ENCODE measurements at regions not wholly inside any gene's neighbourhood (a gene's known extent, or its start where the extent isn't known, plus 50 kb on each side); places are given as distances from the start of the nearest gene placed in this dataset.

DNA sequence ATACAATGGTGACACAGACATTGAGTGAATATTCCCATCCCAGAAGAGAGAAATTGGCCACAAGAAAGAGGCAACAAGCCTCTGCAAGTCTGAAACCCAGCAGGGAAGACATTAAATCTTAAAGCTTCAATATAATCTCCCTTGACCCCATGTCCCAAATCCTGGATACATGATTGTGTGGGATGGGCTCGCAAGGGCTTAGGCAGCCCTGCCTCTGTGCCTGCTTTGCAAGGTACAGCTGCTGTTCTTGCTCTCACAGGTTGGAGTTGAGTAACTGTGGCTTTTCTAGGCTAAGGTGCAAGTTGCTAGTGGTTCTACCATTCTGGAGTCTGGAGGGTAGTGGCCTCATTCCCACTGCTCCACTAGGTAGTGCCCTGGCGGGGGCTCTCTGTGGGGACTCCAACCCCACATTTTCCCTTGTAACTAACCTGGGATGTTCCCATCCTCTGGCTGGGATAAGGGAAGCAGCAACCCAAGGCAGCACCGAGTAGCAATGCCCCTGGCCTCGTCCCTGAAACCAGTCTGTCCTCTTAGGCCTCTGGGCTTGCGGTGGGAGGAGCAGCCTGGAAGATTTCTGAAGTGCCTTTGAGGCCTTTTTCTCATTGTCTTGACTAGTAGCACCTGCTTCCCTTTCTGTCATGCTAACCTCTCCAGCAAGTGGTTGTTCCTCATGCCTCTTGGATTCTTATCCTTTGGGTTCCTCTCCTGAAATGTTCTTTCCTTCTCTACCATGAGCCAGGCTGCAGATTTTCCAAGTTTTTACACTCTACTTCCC lies 90.0 kb downstream of the FAM174B start:
- TF ChIP-seq ARNT (IDR thresholded peaks at IDR 0.05) (no peak), SUZ12 (IDR thresholded peaks at IDR 0.05) (no peak), FOXA1 (IDR thresholded peaks at IDR 0.05) (no peak), NFRKB (IDR thresholded peaks at IDR 0.05) (no peak), FOXK2 (IDR thresholded peaks at IDR 0.05) (no peak), LEF1 (IDR thresholded peaks at IDR 0.05; ENCODE audit: borderline replicate concordance) (no peak), FOXM1 (IDR thresholded peaks at IDR 0.05; ENCODE audit: borderline replicate concordance) (no peak), HDGF (IDR thresholded peaks at IDR 0.05; ENCODE audit: borderline replicate concordance) (no peak), BHLHE40 (IDR thresholded peaks at IDR 0.05; ENCODE audit: borderline replicate concordance) (no peak), ZNF384 (IDR thresholded peaks at IDR 0.05) (no peak), L3MBTL2 (conservative IDR thresholded peaks at IDR 0.05) (no peak), TARDBP (IDR thresholded peaks at IDR 0.05) (no peak), CTBP1 (IDR thresholded peaks at IDR 0.05; ENCODE audit: borderline replicate concordance) (no peak), SP1 (IDR thresholded peaks at IDR 0.05) (no peak), ELF4 (IDR thresholded peaks at IDR 0.05) (no peak)
- TF ChIP-seq, protein P1, sequence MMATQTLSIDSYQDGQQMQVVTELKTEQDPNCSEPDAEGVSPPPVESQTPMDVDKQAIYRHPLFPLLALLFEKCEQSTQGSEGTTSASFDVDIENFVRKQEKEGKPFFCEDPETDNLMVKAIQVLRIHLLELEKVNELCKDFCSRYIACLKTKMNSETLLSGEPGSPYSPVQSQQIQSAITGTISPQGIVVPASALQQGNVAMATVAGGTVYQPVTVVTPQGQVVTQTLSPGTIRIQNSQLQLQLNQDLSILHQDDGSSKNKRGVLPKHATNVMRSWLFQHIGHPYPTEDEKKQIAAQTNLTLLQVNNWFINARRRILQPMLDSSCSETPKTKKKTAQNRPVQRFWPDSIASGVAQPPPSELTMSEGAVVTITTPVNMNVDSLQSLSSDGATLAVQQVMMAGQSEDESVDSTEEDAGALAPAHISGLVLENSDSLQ (IDR thresholded peaks at IDR 0.05), result no peak
- no peak for DNase-seq (ENCODE audit: extremely low spot score)
- CTCF ChIA-PET, result no interaction called here
- POLR2A ChIA-PET, result no interaction called here

DNA sequence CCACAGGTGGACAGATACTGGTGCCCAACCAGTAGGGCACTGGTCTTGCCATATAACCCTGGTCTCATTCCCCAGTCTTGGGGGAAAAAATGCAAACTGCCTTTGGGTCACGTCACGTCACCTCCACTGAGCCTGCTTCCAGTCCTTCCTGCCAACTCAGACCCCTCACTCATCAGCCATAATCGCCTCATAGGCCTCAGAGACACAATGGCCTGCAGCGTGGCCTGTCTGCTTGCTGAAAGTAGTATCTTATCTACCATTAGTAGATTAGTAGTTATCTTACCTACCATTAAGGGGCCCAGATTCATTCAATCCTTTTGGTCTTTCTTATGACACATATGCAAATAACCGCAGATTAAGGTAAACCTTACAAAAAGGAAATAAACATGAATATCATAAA lies 93.8 kb downstream of the FAM174B start:
- no peak for DNase-seq (ENCODE audit: extremely low spot score)
- POLR2A ChIA-PET, result no interaction called here
- CTCF ChIA-PET, result no interaction called here
- TF ChIP-seq HDGF (IDR thresholded peaks at IDR 0.05; ENCODE audit: borderline replicate concordance) (no peak), ARNT (IDR thresholded peaks at IDR 0.05) (no peak)
- TF ChIP-seq, protein P1 (IDR thresholded peaks at IDR 0.05), result no peak

- TF ChIP-seq CTBP1 (IDR thresholded peaks at IDR 0.05; ENCODE audit: borderline replicate concordance), result no peak
- no peak for TF ChIP-seq HDGF (IDR thresholded peaks at IDR 0.05; ENCODE audit: borderline replicate concordance)
- TF ChIP-seq L3MBTL2 (conservative IDR thresholded peaks at IDR 0.05), result no peak
- no peak for TF ChIP-seq SP1 (IDR thresholded peaks at IDR 0.05)
- no peak for TF ChIP-seq ARNT (IDR thresholded peaks at IDR 0.05)
- no peak for TF ChIP-seq SUZ12 (IDR thresholded peaks at IDR 0.05)
- TF ChIP-seq ZNF384 (IDR thresholded peaks at IDR 0.05), result no peak
- TF ChIP-seq, protein P1 (IDR thresholded peaks at IDR 0.05), result no peak
- TF ChIP-seq ELF4 (IDR thresholded peaks at IDR 0.05), result no peak
- no peak for TF ChIP-seq LEF1 (IDR thresholded peaks at IDR 0.05; ENCODE audit: borderline replicate concordance)
- TF ChIP-seq FOXK2 (IDR thresholded peaks at IDR 0.05), result no peak
- no peak for DNase-seq (ENCODE audit: extremely low spot score)
- ChIA-PET CTCF (no interaction called here), POLR2A (no interaction called here)
Observed at GRCh38 chr15:92553317-92553716, 102.3 kb downstream of the FAM174B start.

DNA sequence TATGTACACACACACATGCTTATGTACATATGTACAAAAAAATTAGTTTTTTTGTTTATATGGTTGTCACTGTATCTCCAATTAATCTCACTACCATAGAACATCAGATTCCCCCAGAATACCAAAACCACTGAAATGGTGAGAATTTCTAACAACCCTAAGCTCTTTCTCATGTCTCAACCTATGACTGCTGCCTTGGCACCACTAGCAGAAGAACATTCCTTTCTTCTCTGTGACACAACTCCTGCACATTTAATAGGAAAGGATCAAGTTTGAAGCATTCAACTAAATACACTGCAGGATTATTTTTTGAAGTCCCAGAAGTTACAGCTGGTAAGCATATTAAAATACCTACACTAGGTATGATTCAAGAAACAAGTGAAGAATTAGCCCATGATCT lies 109.6 kb downstream of the FAM174B start:
- ChIA-PET CTCF (no interaction called here), POLR2A (no interaction called here)
- no peak for DNase-seq (ENCODE audit: extremely low spot score)
- no peak for TF ChIP-seq BHLHE40 (IDR thresholded peaks at IDR 0.05; ENCODE audit: borderline replicate concordance)
- TF ChIP-seq ELF4 (IDR thresholded peaks at IDR 0.05), result no peak
- TF ChIP-seq, protein P1 (IDR thresholded peaks at IDR 0.05), result no peak

DNA sequence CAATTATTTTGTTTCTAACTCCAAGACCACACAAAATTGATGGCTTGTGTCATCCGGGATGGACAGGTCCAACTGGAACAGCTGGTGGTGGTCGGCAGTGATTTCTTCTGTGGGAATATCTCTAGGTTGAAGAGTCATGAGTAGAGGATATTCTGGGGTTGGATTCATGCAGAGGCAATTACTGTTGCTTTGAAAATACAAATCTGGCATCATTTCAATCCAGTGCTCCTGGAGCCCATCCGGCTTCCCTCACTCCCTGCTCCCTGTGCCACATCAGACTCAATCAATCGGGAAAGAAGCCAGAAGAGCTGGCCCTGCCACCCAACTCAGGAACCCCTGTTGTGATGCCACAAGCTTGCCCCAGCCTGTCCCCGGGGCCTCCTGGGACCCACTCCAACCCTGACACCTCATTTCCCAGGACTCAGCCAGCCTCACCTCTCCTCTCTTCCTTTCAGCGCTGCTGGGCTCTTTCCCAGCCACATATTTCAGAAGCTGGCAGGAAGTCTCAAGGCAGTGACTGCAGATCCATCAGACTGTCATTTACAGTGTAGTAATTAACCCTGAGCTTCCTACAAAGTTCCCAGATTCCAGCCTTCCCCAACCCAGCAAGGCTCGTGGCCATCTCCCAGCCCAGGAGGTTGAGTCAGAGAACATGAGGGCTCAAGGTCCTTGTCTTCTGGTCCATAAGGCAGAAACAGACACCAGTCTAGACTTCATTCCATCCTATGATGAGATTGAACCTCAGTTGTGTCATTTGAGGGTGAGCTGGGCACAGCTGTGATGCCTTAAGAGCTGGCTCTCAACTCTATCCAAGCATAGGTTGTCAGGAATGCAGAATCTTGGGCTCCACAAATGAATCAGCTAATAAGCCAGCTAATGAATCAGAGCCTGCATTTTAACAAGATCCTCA lies 114.0 kb downstream of the FAM174B start:
- no peak for DNase-seq (ENCODE audit: extremely low spot score)
- POLR2A ChIA-PET, result no interaction called here
- CTCF ChIA-PET, result no interaction called here
- TF ChIP-seq FOXK2 (IDR thresholded peaks at IDR 0.05) (no peak), ARNT (IDR thresholded peaks at IDR 0.05) (no peak), ELF4 (IDR thresholded peaks at IDR 0.05) (no peak), BHLHE40 (IDR thresholded peaks at IDR 0.05; ENCODE audit: borderline replicate concordance) (no peak)

GRCh38 chr15:92538115-92538514 lies 117.5 kb downstream of the FAM174B start:
- CTCF ChIA-PET, result no interaction called here

More at GRCh38 chr15:92538115-92538514, 117.5 kb downstream of the FAM174B start:
- no peak for TF ChIP-seq FOXK2 (IDR thresholded peaks at IDR 0.05)
- TF ChIP-seq SUZ12 (IDR thresholded peaks at IDR 0.05), result no peak
- TF ChIP-seq L3MBTL2 (conservative IDR thresholded peaks at IDR 0.05), result no peak
- no peak for TF ChIP-seq TARDBP (IDR thresholded peaks at IDR 0.05)
- TF ChIP-seq LEF1 (IDR thresholded peaks at IDR 0.05; ENCODE audit: borderline replicate concordance), result no peak
- no peak for TF ChIP-seq NFRKB (IDR thresholded peaks at IDR 0.05)
- no peak for TF ChIP-seq BHLHE40 (IDR thresholded peaks at IDR 0.05; ENCODE audit: borderline replicate concordance)
- no peak for TF ChIP-seq ELF4 (IDR thresholded peaks at IDR 0.05)
- no peak for TF ChIP-seq SP1 (IDR thresholded peaks at IDR 0.05)
- TF ChIP-seq ZNF384 (IDR thresholded peaks at IDR 0.05), result no peak
- TF ChIP-seq, protein P1 (IDR thresholded peaks at IDR 0.05), result no peak
- no peak for TF ChIP-seq FOXA1 (IDR thresholded peaks at IDR 0.05)
- no peak for TF ChIP-seq FOXM1 (IDR thresholded peaks at IDR 0.05; ENCODE audit: borderline replicate concordance)
- TF ChIP-seq ARNT (IDR thresholded peaks at IDR 0.05), result no peak
- no peak for TF ChIP-seq HDGF (IDR thresholded peaks at IDR 0.05; ENCODE audit: borderline replicate concordance)
- TF ChIP-seq CTBP1 (IDR thresholded peaks at IDR 0.05; ENCODE audit: borderline replicate concordance), result no peak
- DNase-seq (ENCODE audit: extremely low spot score), result no peak
- POLR2A ChIA-PET, result no interaction called here

Measured in HEK293T (cell line).